B cell (primary cell): ENCODE measurements at regions not wholly inside any gene's neighbourhood (a gene's known extent, or its start where the extent isn't known, plus 50 kb on each side); places are given as distances from the start of the nearest gene placed in this dataset.

Source experiments
- ATAC-seq: fragments of 200-7000 bp; cut with Tn5 transposase; one replicate; pipeline ENCODE4 v1.10.0; 2021; ENCODE audit warnings: low read depth, mild to moderate bottlenecking, moderate number of reproducible peaks, moderate library complexity
- CTCF ChIA-PET: fragments of 350-600 bp; sonication (Branson Sonifier 250); formaldehyde crosslinking; loops from one replicate; lab custom pipeline; 2021; ENCODE audit warnings: antibody characterized with exemption, inconsistent platforms; lab: Charles Lee
- POLR2A ChIA-PET: fragments of 350-600 bp; sonication (Branson Sonifier 250); formaldehyde crosslinking; loops from one replicate; lab custom pipeline; 2021; ENCODE audit warnings: antibody characterized with exemption; lab: Charles Lee
- DNase-seq: peaks from one replicate; pipeline ENCODE4 v3.0.0; 2013
- H2AFZ ChIP-seq: 2 replicates; pipeline ENCODE4 v1.6.1; 2012; ENCODE audit warnings: mild to moderate bottlenecking, low read depth, low read length; ENCODE audit not compliant: insufficient read depth, poor library complexity, severe bottlenecking
- H3K27ac ChIP-seq, 2 donors: 1 replicate in 1 of 2; 2 replicates in 1 of 2; pipeline ENCODE4 v1.5.1; 2012 to 2013; ENCODE audit warnings: low read length in 2 of 2, mild to moderate bottlenecking in 2 of 2, moderate library complexity in 1 of 2
- H3K27me3 ChIP-seq, 4 experiments: fragments of 200-600 bp in 1 of 4; sonication (generic) in 1 of 4; replicated peaks in 1 of 4; 1 replicate in 2 of 4; 2 replicates in 2 of 4; pipeline versions ENCODE4 v1.6.1 to v1.7.0; 2013 to 2016; ENCODE audit warnings: low read length in 3 of 4, mild to moderate bottlenecking in 2 of 4, mixed read lengths in 1 of 4, moderate library complexity in 1 of 4; ENCODE audit not compliant: insufficient read depth in 4 of 4, control insufficient read depth in 3 of 4; ENCODE audit errors: control extremely low read depth in 1 of 4
- H3K36me3 ChIP-seq, 2 experiments: replicated peaks in 1 of 2; 1 replicate in 1 of 2; 2 replicates in 1 of 2; pipeline versions ENCODE4 v1.6.1 to v1.7.1; 2013; ENCODE audit warnings: low read length in 1 of 2; ENCODE audit not compliant: insufficient read depth in 2 of 2, control insufficient read depth in 1 of 2; ENCODE audit errors: control extremely low read depth in 1 of 2, extremely low read depth in 1 of 2
- H3K4me1 ChIP-seq, 2 donors: fragments of 200-600 bp in 1 of 2; sonication (generic) in 1 of 2; 1 replicate in 1 of 2; 2 replicates in 1 of 2; pipeline versions ENCODE4 v1.5.1 to v1.6.1; 2013 to 2017; ENCODE audit warnings: low read length in 2 of 2; ENCODE audit not compliant: control insufficient read depth in 2 of 2, insufficient read depth in 2 of 2
- H3K4me2 ChIP-seq: replicated peaks from 2 replicates; pipeline ENCODE3; 2012; ENCODE audit warnings: mild to moderate bottlenecking, low read depth, low read length; ENCODE audit not compliant: poor library complexity, severe bottlenecking
- H3K4me3 ChIP-seq, 5 experiments: fragments of 200-600 bp in 1 of 5; sonication (generic) in 1 of 5; 1 replicate in 3 of 5; 2 replicates in 2 of 5; pipeline versions ENCODE4 v1.5.1 to v1.7.0; 2011 to 2016; ENCODE audit warnings: low read length in 4 of 5, mild to moderate bottlenecking in 4 of 5, low read depth in 2 of 5, control low read depth in 1 of 5, moderate library complexity in 1 of 5; ENCODE audit not compliant: insufficient read depth in 1 of 5; ENCODE audit errors: control extremely low read depth in 1 of 5, extremely low read depth in 1 of 5
- H3K79me2 ChIP-seq: fragments of 200-600 bp; sonication (generic); one replicate; pipeline ENCODE4 v1.6.0; 2016; ENCODE audit warnings: low read length; ENCODE audit not compliant: control insufficient read depth, insufficient read depth
- H3K9ac ChIP-seq: fragments of 200-600 bp; sonication (generic); 2 replicates; pipeline ENCODE4 v1.6.1; 2017; ENCODE audit warnings: mild to moderate bottlenecking, low read length, moderate library complexity
- H3K9me3 ChIP-seq, 3 donors: one replicate each; pipeline versions ENCODE4 v1.6.1 to v1.7.1; 2013; ENCODE audit warnings: low read length in 2 of 3; ENCODE audit not compliant: control insufficient read depth in 2 of 3, insufficient read depth in 1 of 3; ENCODE audit errors: control extremely low read depth in 1 of 3
- H4K20me1 ChIP-seq: 2 replicates; pipeline ENCODE4 v1.6.0; 2012; ENCODE audit warnings: mild to moderate bottlenecking, low read length; ENCODE audit not compliant: insufficient read depth, control insufficient read depth, poor library complexity, severe bottlenecking
- H3K27ac Mint-ChIP-seq: one replicate; pipeline ENCODE4 v1.8.0; 2021; ENCODE audit warnings: mixed read lengths
- H3K27me3 Mint-ChIP-seq: one replicate; pipeline ENCODE4 v1.8.0; 2021; ENCODE audit warnings: mixed read lengths
- H3K4me1 Mint-ChIP-seq: one replicate; pipeline ENCODE4 v1.8.0; 2021; ENCODE audit warnings: mixed read lengths
- H3K4me3 Mint-ChIP-seq: one replicate; pipeline ENCODE4 v1.8.0; 2021; ENCODE audit warnings: mixed read lengths
- H3K9me3 Mint-ChIP-seq: one replicate; pipeline ENCODE4 v1.8.0; 2022; ENCODE audit warnings: mixed read lengths; ENCODE audit not compliant: insufficient read depth
- EZH2 ChIP-seq: IDR thresholded peaks from 2 replicates; pipeline ENCODE4 v1.6.1; 2012; ENCODE audit warnings: borderline replicate concordance, low read depth, mild to moderate bottlenecking, moderate library complexity, low read length; ENCODE audit not compliant: insufficient read depth, poor library complexity, severe bottlenecking
- WGBS: methylation state at CpG from one replicate; pipeline ENCODE4 v1.1.5; 2013; ENCODE audit warnings: missing lambda C conversion rate; ENCODE audit not compliant: insufficient coverage; 5-methylcytosine and 5-hydroxymethylcytosine counted together
- intact Hi-C: fragments of 100-400 bp; cut with micrococcal nuclease; formaldehyde crosslinking; loops from one replicate; pipeline ENCODE4 v1.10.0; 2022
- TF ChIP-seq, protein P1 (sequence below): fragments of 200-600 bp; IDR thresholded peaks from one replicate; pipeline ENCODE4 v1.8.0; 2022; ENCODE audit warnings: antibody characterized with exemption, mild to moderate bottlenecking

DNA sequence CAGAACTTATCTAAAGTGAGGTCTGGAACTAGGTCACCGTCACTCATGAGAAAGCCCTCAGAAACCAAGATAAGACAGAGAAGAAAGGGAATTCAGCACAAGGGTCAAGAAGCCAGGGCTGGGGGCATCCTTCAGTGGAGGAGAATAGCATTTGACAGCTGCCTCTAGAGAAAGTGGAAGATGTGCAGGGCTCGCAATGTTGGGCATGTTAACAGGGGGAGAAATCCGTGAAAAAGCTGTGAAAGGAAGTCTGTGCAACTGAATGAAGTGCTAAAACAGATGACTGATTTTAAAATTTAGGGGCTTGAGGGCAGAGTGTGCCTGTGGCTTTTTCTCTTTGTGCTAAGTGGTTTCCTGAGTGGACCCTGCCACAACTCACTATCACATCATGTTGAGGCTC lies 97.7 kb upstream of the IFNG-AS1 start:
- POLR2A ChIA-PET: no interaction called here
- Histone ChIP-seq H3K9me3 (no peaks in the 10 kb centered on the region), H3K9ac (no peak overlapping the region), H3K27ac (no peak overlapping the region), H3K4me3 (no peak overlapping the region), H3K4me2 (no peak overlapping the region), H3K27me3 (no peaks in the 10 kb centered on the region), H3K4me1 (no peaks in the 10 kb centered on the region), H3K36me3 (no peaks in the 10 kb centered on the region), H2AFZ (peak overlapping the region; percentile 12), H3K79me2 (no peaks in the 10 kb centered on the region), H4K20me1 (no peaks in the 10 kb centered on the region)
- ATAC-seq (no peak), DNase-seq (no peak)
- peaks cover 32% of the 10 kb centered on the region for H3K27me3 Mint-ChIP-seq
- intact Hi-C loops: no loop called here
- no peak overlapping the region for H3K27ac Mint-ChIP-seq
- WGBS: 5% methylated on average over 2 of the region's 3 CpGs
- H3K9me3 Mint-ChIP-seq: no peaks in the 10 kb centered on the region
- CTCF ChIA-PET: no interaction called here
- no peaks in the 10 kb centered on the region for H3K4me1 Mint-ChIP-seq
- no peak overlapping the region for H3K4me3 Mint-ChIP-seq
- TF ChIP-seq, protein P1, sequence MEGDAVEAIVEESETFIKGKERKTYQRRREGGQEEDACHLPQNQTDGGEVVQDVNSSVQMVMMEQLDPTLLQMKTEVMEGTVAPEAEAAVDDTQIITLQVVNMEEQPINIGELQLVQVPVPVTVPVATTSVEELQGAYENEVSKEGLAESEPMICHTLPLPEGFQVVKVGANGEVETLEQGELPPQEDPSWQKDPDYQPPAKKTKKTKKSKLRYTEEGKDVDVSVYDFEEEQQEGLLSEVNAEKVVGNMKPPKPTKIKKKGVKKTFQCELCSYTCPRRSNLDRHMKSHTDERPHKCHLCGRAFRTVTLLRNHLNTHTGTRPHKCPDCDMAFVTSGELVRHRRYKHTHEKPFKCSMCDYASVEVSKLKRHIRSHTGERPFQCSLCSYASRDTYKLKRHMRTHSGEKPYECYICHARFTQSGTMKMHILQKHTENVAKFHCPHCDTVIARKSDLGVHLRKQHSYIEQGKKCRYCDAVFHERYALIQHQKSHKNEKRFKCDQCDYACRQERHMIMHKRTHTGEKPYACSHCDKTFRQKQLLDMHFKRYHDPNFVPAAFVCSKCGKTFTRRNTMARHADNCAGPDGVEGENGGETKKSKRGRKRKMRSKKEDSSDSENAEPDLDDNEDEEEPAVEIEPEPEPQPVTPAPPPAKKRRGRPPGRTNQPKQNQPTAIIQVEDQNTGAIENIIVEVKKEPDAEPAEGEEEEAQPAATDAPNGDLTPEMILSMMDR: no peak
- no peak for TF ChIP-seq EZH2

DNA sequence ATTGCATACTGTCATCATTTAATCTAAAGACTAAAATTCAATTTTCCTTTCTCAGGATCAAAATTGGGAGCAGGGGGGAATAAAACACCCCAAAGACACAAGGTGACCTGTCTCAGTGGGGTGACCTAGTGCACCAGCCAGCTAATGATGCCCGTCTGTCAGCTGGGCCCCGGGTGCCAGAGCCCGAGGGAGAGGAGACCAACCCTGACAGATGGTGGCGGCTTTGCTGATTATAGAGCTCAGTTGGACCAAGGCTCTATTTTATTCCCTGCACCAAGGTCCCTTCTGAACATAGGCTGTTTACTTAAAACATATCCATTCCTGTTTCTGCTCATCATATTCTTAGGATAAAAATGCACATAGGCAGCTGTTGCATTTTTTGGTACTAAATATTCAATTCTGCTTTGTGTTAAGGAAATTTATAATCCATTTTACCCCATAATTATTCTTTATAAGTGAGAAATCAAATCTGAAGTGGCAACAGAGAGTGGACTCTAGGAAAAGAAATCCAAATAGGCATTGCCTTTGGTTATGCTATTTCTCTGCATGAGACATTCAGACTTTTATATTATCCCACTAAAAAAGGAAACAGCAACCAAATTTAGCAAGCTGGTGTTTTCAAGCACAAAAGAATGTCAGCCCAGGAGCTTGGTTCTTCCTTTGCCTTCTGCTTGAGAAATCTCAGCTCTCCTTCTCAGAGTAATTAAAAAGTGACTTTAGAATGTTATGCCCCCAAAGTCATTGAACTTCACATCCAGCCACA lies 96.8 kb upstream of the IFNG-AS1 start:
- H3K9me3 Mint-ChIP-seq: no peaks in the 10 kb centered on the region
- H3K36me3 ChIP-seq: no peaks in the 10 kb centered on the region
- no peak overlapping the region for H3K27ac Mint-ChIP-seq
- H3K27ac ChIP-seq: no peak overlapping the region
- ATAC-seq (no peak), DNase-seq (no peak)
- WGBS: 92% methylated on average over 4 of the region's 4 CpGs
- H3K27me3 Mint-ChIP-seq: peaks cover 27% of the 10 kb centered on the region
- CTCF ChIA-PET: no interaction called here
- H4K20me1 ChIP-seq: no peaks in the 10 kb centered on the region
- no peaks in the 10 kb centered on the region for H3K79me2 ChIP-seq
- intact Hi-C loops: no loop called here
- H3K4me1 ChIP-seq: no peaks in the 10 kb centered on the region
- POLR2A ChIA-PET: no interaction called here
- no peak overlapping the region for H3K4me3 ChIP-seq
- H3K4me1 Mint-ChIP-seq: no peaks in the 10 kb centered on the region
- TF ChIP-seq, protein P1: no peak
- no peak for TF ChIP-seq EZH2
- no peak overlapping the region for H3K9ac ChIP-seq
- no peak overlapping the region for H3K4me2 ChIP-seq
- H3K27me3 ChIP-seq: no peaks in the 10 kb centered on the region
- no peaks in the 10 kb centered on the region for H3K9me3 ChIP-seq
- no peak overlapping the region for H2AFZ ChIP-seq
- no peak overlapping the region for H3K4me3 Mint-ChIP-seq
